IMR-90 (cell line): ENCODE measurements at regions not wholly inside any gene's neighbourhood (a gene's known extent, or its start where the extent isn't known, plus 50 kb on each side); places are given as distances from the start of the nearest gene placed in this dataset.

ENCODE experiments used
- ATAC-seq: fragments of 200-7000 bp; cut with Tn5 transposase; 2 replicates; pipeline ENCODE4 v1.9.1; 2020; ENCODE audit warnings: low read depth, mild to moderate bottlenecking, moderate library complexity
- BruUV-seq: library from RNA; stranded (reverse); fragments of 400-500 nt; replicated peaks from 2 replicates; lab custom pipeline; 2021; lab: Mats Ljungman, UMichigan
- CTCF ChIA-PET: fragments of 300-600 bp; formaldehyde crosslinking; extraction: SDS; loops from one replicate; lab custom pipeline; 2021; ENCODE audit warnings: antibody characterized with exemption; lab: Yijun Ruan, JAX
- POLR2A ChIA-PET: fragments of 300-600 bp; sonication (Branson Sonifier 250); formaldehyde crosslinking; loops from one replicate; lab custom pipeline; 2022; ENCODE audit warnings: antibody characterized with exemption; ENCODE audit not compliant: unreplicated experiment; lab: Charles Lee
- DNase-seq: peaks from one replicate; pipeline ENCODE4 v3.0.0; 2013
- H2AFZ ChIP-seq: replicated peaks from 2 replicates; pipeline ENCODE3; 2013; ENCODE audit warnings: low read length, mild to moderate bottlenecking; ENCODE audit not compliant: poor library complexity
- H2AK5ac ChIP-seq: 2 replicates; pipeline ENCODE4 v1.6.1; 2013; ENCODE audit warnings: low read depth, low read length, inconsistent platforms
- H2AK9ac ChIP-seq: replicated peaks from 2 replicates; pipeline ENCODE3; 2013; ENCODE audit warnings: mild to moderate bottlenecking, low read depth, low read length, moderate library complexity; ENCODE audit not compliant: poor library complexity
- H2BK120ac ChIP-seq: 2 replicates; pipeline ENCODE4 v1.6.1; 2013; ENCODE audit warnings: low read depth, low read length, inconsistent platforms
- H2BK15ac ChIP-seq: 3 replicates; pipeline ENCODE4 v1.6.1; 2013; ENCODE audit warnings: low read depth, low read length, inconsistent platforms
- H2BK20ac ChIP-seq: 2 replicates; pipeline ENCODE4 v1.6.1; 2013; ENCODE audit warnings: low read depth, mild to moderate bottlenecking, inconsistent platforms, low read length, moderate library complexity
- H2BK5ac ChIP-seq: 2 replicates; pipeline ENCODE4 v1.6.1; 2013; ENCODE audit warnings: mild to moderate bottlenecking, low read depth, low read length, inconsistent platforms; ENCODE audit not compliant: poor library complexity, severe bottlenecking
- H3K14ac ChIP-seq: replicated peaks from 2 replicates; pipeline ENCODE4 v1.6.1; 2013; ENCODE audit warnings: low read depth, low read length, inconsistent platforms
- H3K18ac ChIP-seq: 2 replicates; pipeline ENCODE4 v1.6.1; 2013; ENCODE audit warnings: low read depth, low read length, control low read depth
- H3K23ac ChIP-seq: 2 replicates; pipeline ENCODE4 v1.6.1; 2013; ENCODE audit warnings: low read depth, low read length, inconsistent platforms
- H3K27ac ChIP-seq: 2 replicates; pipeline ENCODE4 v1.5.1; 2013; ENCODE audit warnings: mild to moderate bottlenecking, control low read depth, low read length; ENCODE audit not compliant: insufficient read depth
- H3K27me3 ChIP-seq: 2 replicates; pipeline ENCODE4 v1.6.1; 2013; ENCODE audit warnings: low read length; ENCODE audit not compliant: control insufficient read depth, insufficient read depth
- H3K36me3 ChIP-seq: 2 replicates; pipeline ENCODE4 v1.6.1; 2013; ENCODE audit warnings: low read length, mixed read lengths; ENCODE audit not compliant: control insufficient read depth, insufficient read depth
- H3K4ac ChIP-seq: 2 replicates; pipeline ENCODE4 v1.6.1; 2013; ENCODE audit warnings: low read depth, low read length, inconsistent platforms
- H3K4me1 ChIP-seq: 2 replicates; pipeline ENCODE4 v1.6.1; 2013; ENCODE audit warnings: low read length, mixed read lengths; ENCODE audit not compliant: control insufficient read depth, insufficient read depth
- H3K4me2 ChIP-seq: 2 replicates; pipeline ENCODE4 v1.6.1; 2013; ENCODE audit warnings: low read depth, mild to moderate bottlenecking, control low read depth, low read length, moderate library complexity
- H3K4me3 ChIP-seq: 2 replicates; pipeline ENCODE4 v1.5.1; 2013; ENCODE audit warnings: low read depth, mild to moderate bottlenecking, control low read depth, low read length, moderate library complexity; ENCODE audit not compliant: insufficient read depth
- H3K56ac ChIP-seq: 2 replicates; pipeline ENCODE4 v1.6.1; 2013; ENCODE audit warnings: low read length, inconsistent platforms; ENCODE audit not compliant: insufficient read depth; ENCODE audit errors: extremely low read depth
- H3K79me1 ChIP-seq, 2 experiments: 2 replicates each; pipeline ENCODE4 v1.6.1; 2013; ENCODE audit warnings: low read length in 2 of 2, inconsistent platforms in 1 of 2, low read depth in 1 of 2
- H3K9ac ChIP-seq: 2 replicates; pipeline ENCODE4 v1.6.1; 2013; ENCODE audit warnings: low read depth, low read length, control low read depth
- H3K9me1 ChIP-seq: 2 replicates; pipeline ENCODE4 v1.6.1; 2013; ENCODE audit warnings: low read length, inconsistent platforms; ENCODE audit not compliant: insufficient read depth
- H3K9me3 ChIP-seq: 2 replicates; pipeline ENCODE4 v1.6.1; 2013; ENCODE audit warnings: low read length; ENCODE audit not compliant: control insufficient read depth, insufficient read depth
- H4K20me1 ChIP-seq: 2 replicates; pipeline ENCODE4 v1.6.1; 2013; ENCODE audit warnings: low read length, inconsistent platforms; ENCODE audit not compliant: insufficient read depth
- H4K5ac ChIP-seq: 2 replicates; pipeline ENCODE4 v1.6.1; 2013; ENCODE audit warnings: mild to moderate bottlenecking, low read depth, low read length, control low read depth
- H4K8ac ChIP-seq, 2 experiments: 2 replicates each; pipeline ENCODE4 v1.6.1; 2013; ENCODE audit warnings: low read depth in 2 of 2, low read length in 2 of 2, control low read depth in 1 of 2, inconsistent platforms in 1 of 2
- H4K91ac ChIP-seq: 2 replicates; pipeline ENCODE4 v1.6.1; 2013; ENCODE audit warnings: low read depth, low read length, inconsistent platforms; ENCODE audit not compliant: insufficient read depth
- CHD1 ChIP-seq: IDR thresholded peaks from 2 replicates; pipeline ENCODE4 v1.6.1; 2012; ENCODE audit warnings: low read depth, low read length, improper control_type of control experiment
- FOS ChIP-seq: fragments of 150-350 bp; IDR thresholded peaks from 2 replicates; pipeline ENCODE4 v1.6.1; 2016; ENCODE audit warnings: low read depth, low read length
- MXI1 ChIP-seq: IDR thresholded peaks from 2 replicates; pipeline ENCODE4 v1.6.1; 2012; ENCODE audit warnings: low read depth, mild to moderate bottlenecking, low read length, moderate library complexity, borderline replicate concordance
- RCOR1 ChIP-seq: IDR thresholded peaks from 2 replicates; pipeline ENCODE4 v1.6.1; 2012; ENCODE audit warnings: mild to moderate bottlenecking, low read length, improper control_type of control experiment; ENCODE audit not compliant: insufficient replicate concordance
- USF2 ChIP-seq: fragments of 150-350 bp; IDR thresholded peaks from 2 replicates; pipeline ENCODE4 v1.6.1; 2017; ENCODE audit warnings: mild to moderate bottlenecking, antibody characterized with exemption, low read length, low read depth
- WGBS, 2 experiments: methylation state at CpG; one replicate each; pipeline versions ENCODE4 v1.1.5 to v1.1.7; 2013; ENCODE audit warnings: missing lambda C conversion rate in 2 of 2; ENCODE audit not compliant: insufficient read length in 1 of 2; ENCODE audit errors: extremely low coverage in 2 of 2; 5-methylcytosine and 5-hydroxymethylcytosine counted together
- dilution Hi-C: fragments of 300-500 bp; cut with HindIII; formaldehyde crosslinking; loops from one replicate; pipeline ENCODE4 v1.14.3; 2018; ENCODE audit warnings: low sequenced_read_pairs; ENCODE audit not compliant: unreplicated experiment
- in situ Hi-C: fragments of 300-500 bp; cut with MboI; formaldehyde crosslinking; loops from 3 replicates; pipeline ENCODE4 v1.14.3; 2019; ENCODE audit warnings: low sequenced_read_pairs, inconsistent platforms, mixed read lengths
- intact Hi-C: fragments of 100-400 bp; cut with micrococcal nuclease; formaldehyde crosslinking; loops from 2 replicates; pipeline ENCODE4 v1.10.0; 2022

GRCh38 chr6:79302341-79302740 is 67.9 kb upstream of the HMGN3 start:
- no TSS peak for BruUV-seq
- no peak for ATAC-seq
- CTCF ChIA-PET = no interaction called here

More at GRCh38 chr6:79302341-79302740, 67.9 kb upstream of the HMGN3 start:
- no peaks in the 10 kb centered on the region for H4K20me1 ChIP-seq
- no peak overlapping the region for H2BK15ac ChIP-seq
- no peak overlapping the region for H2BK20ac ChIP-seq
- H3K4me1 ChIP-seq = no peaks in the 10 kb centered on the region
- no peak overlapping the region for H2BK120ac ChIP-seq
- H3K56ac ChIP-seq = no peak overlapping the region
- no peaks in the 10 kb centered on the region for H3K36me3 ChIP-seq
- no peak for DNase-seq
- H2AFZ ChIP-seq = no peak overlapping the region
- H2AK5ac ChIP-seq = no peak overlapping the region
- no peak overlapping the region for H3K4me2 ChIP-seq
- H4K8ac ChIP-seq = no peak overlapping the region
- in situ Hi-C loops (no loop called here), dilution Hi-C loops (no loop called here), intact Hi-C loops (no loop called here)
- no peak overlapping the region for H4K5ac ChIP-seq
- no peak overlapping the region for H3K23ac ChIP-seq
- H3K27ac ChIP-seq = no peak overlapping the region
- no peak overlapping the region for H3K4ac ChIP-seq
- H3K14ac ChIP-seq = no peak overlapping the region
- no peaks in the 10 kb centered on the region for H3K9me1 ChIP-seq
- no peak overlapping the region for H2BK5ac ChIP-seq
- no peak overlapping the region for H4K91ac ChIP-seq
- POLR2A ChIA-PET = no interaction called here
- no peak overlapping the region for H3K18ac ChIP-seq
- H2AK9ac ChIP-seq = no peak overlapping the region
- H3K79me1 ChIP-seq = no peaks in the 10 kb centered on the region
- 100% methylated on average over 1 of the region's 4 CpGs; no CpG with 5 or more reads in 1 of the 2 experiments for WGBS, 2 experiments
- no peaks in the 10 kb centered on the region for H3K27me3 ChIP-seq
- no peak overlapping the region for H3K4me3 ChIP-seq
- no peak overlapping the region for H3K9ac ChIP-seq
- H3K9me3 ChIP-seq = no peaks in the 10 kb centered on the region
- TF ChIP-seq FOS = no peak
- TF ChIP-seq MXI1 = no peak
- TF ChIP-seq RCOR1 = no peak
- TF ChIP-seq CHD1 = no peak
- TF ChIP-seq USF2 = no peak
